ENCODE measurements at regions not wholly inside any gene's neighbourhood (a gene's known extent, or its start where the extent isn't known, plus 50 kb on each side); places are given as distances from the start of the nearest gene placed in this dataset.

- peak; percentile 20 for DNase-seq
- Histone ChIP-seq H3K4me3 (ENCODE audit: insufficient read depth in 1 of 2, low read depth in 1 of 2, low read length in 2 of 2) (no peak overlapping the region), H3K9me3 (ENCODE audit: control insufficient read depth, low read length) (no peaks in the 10 kb centered on the region), H3K27ac (ENCODE audit: low read length, poor library complexity, severe bottlenecking) (no peak overlapping the region), H2AK5ac (ENCODE audit: low read length, severe bottlenecking) (no peak overlapping the region), H2BK12ac (ENCODE audit: low read length in 2 of 2) (no peak overlapping the region), H3K23ac (ENCODE audit: low read length in 2 of 2) (no peak overlapping the region), H2BK15ac (ENCODE audit: low read depth, poor library complexity, severe bottlenecking) (no peak overlapping the region), H2BK120ac (ENCODE audit: low read depth, low read length) (no peak overlapping the region), H3K9ac (ENCODE audit: low read length) (no peak overlapping the region), H3K27me3 (ENCODE audit: control insufficient read depth in 1 of 2, insufficient read depth in 1 of 2, low read length in 2 of 2) (no peaks in the 10 kb centered on the region), H4K91ac (ENCODE audit: low read length) (no peak overlapping the region), H2AFZ (ENCODE audit: low read depth, low read length) (no peak overlapping the region), H3K14ac (ENCODE audit: low read length in 2 of 2) (no peak overlapping the region), H4K8ac (ENCODE audit: low read length) (no peak overlapping the region), H2BK5ac (ENCODE audit: low read depth, low read length, poor library complexity, severe bottlenecking) (no peak overlapping the region), H3K4ac (ENCODE audit: low read depth in 1 of 2, low read length in 2 of 2) (no peak overlapping the region), H3K4me1 (ENCODE audit: control insufficient read depth, insufficient read depth, low read depth, low read length) (peaks cover 2% of the 10 kb centered on the region), H3K4me2 (ENCODE audit: low read length, poor library complexity, severe bottlenecking) (no peak overlapping the region), H3K18ac (ENCODE audit: low read depth in 1 of 2, low read length in 2 of 2) (no peak overlapping the region), H3K36me3 (ENCODE audit: control insufficient read depth in 1 of 2, insufficient read depth in 2 of 2, low read depth in 1 of 2, low read length in 2 of 2) (no peaks in the 10 kb centered on the region), H3K79me1 (replicated peaks; ENCODE audit: low read length, poor library complexity, severe bottlenecking) (no peaks in the 10 kb centered on the region)
- 79% methylated on average over 3 of the region's 3 CpGs for WGBS
Measured at GRCh38 chr20:10954908-10955580, 281.2 kb upstream of the JAG1 start.

DNA sequence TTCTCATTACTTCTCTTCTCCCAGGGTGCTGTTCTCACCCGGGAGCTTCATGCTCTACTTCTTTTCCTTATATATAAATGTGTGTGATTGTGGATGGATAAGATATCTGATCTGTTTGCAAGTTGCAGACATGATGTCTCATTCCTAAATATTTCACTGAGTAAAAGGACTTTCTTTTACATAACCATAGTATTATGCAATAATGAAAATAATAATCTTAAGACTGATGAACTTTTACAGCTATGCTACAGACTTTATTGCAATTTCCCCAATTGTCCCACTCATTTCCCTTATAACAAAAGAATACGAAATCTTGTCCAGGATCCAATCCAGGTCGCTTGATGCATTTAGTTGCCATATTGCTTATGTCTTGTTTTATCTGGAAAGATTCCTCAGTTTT, 284.5 kb upstream of the JAG1 start:
- Histone ChIP-seq H2AFZ (ENCODE audit: low read depth, low read length) (no peak overlapping the region), H3K18ac (ENCODE audit: low read depth in 1 of 2, low read length in 2 of 2) (no peak overlapping the region), H3K27ac (ENCODE audit: low read length, poor library complexity, severe bottlenecking) (no peak overlapping the region), H3K9ac (ENCODE audit: low read length) (no peak overlapping the region), H3K4ac (ENCODE audit: low read depth in 1 of 2, low read length in 2 of 2) (no peak overlapping the region), H3K14ac (ENCODE audit: low read length in 2 of 2) (no peak overlapping the region), H3K4me3 (ENCODE audit: insufficient read depth in 1 of 2, low read depth in 1 of 2, low read length in 2 of 2) (no peak overlapping the region), H3K79me1 (replicated peaks; ENCODE audit: low read length, poor library complexity, severe bottlenecking) (no peaks in the 10 kb centered on the region), H2BK12ac (ENCODE audit: low read length in 2 of 2) (no peak overlapping the region), H3K4me2 (ENCODE audit: low read length, poor library complexity, severe bottlenecking) (no peak overlapping the region), H4K8ac (ENCODE audit: low read length) (no peak overlapping the region), H4K91ac (ENCODE audit: low read length) (no peak overlapping the region), H2BK15ac (ENCODE audit: low read depth, poor library complexity, severe bottlenecking) (no peak overlapping the region), H3K27me3 (ENCODE audit: control insufficient read depth in 1 of 2, insufficient read depth in 1 of 2, low read length in 2 of 2) (no peaks in the 10 kb centered on the region), H2BK5ac (ENCODE audit: low read depth, low read length, poor library complexity, severe bottlenecking) (no peak overlapping the region), H3K9me3 (ENCODE audit: control insufficient read depth, low read length) (no peaks in the 10 kb centered on the region), H2AK5ac (ENCODE audit: low read length, severe bottlenecking) (no peak overlapping the region), H3K23ac (ENCODE audit: low read length in 2 of 2) (no peak overlapping the region), H3K4me1 (ENCODE audit: control insufficient read depth, insufficient read depth, low read depth, low read length) (no peaks in the 10 kb centered on the region), H2BK120ac (ENCODE audit: low read depth, low read length) (no peak overlapping the region), H3K36me3 (ENCODE audit: control insufficient read depth in 1 of 2, insufficient read depth in 2 of 2, low read depth in 1 of 2, low read length in 2 of 2) (no peaks in the 10 kb centered on the region)
- no peak for DNase-seq
- WGBS, result 87% methylated on average over 2 of the region's 3 CpGs

- Histone ChIP-seq H3K27me3 (ENCODE audit: control insufficient read depth in 1 of 2, insufficient read depth in 1 of 2, low read length in 2 of 2) (peaks cover 0 to 3% of the 10 kb centered on the region in 2 experiments), H2AFZ (ENCODE audit: low read depth, low read length) (no peak overlapping the region), H3K79me1 (replicated peaks; ENCODE audit: low read length, poor library complexity, severe bottlenecking) (no peaks in the 10 kb centered on the region), H2BK5ac (ENCODE audit: low read depth, low read length, poor library complexity, severe bottlenecking) (no peak overlapping the region), H3K4ac (ENCODE audit: low read depth in 1 of 2, low read length in 2 of 2) (no peak overlapping the region), H3K23ac (ENCODE audit: low read length in 2 of 2) (no peak overlapping the region), H2BK12ac (ENCODE audit: low read length in 2 of 2) (no peak overlapping the region), H3K9ac (ENCODE audit: low read length) (no peak overlapping the region), H3K4me1 (ENCODE audit: control insufficient read depth, insufficient read depth, low read depth, low read length) (no peaks in the 10 kb centered on the region), H3K36me3 (ENCODE audit: control insufficient read depth in 1 of 2, insufficient read depth in 2 of 2, low read depth in 1 of 2, low read length in 2 of 2) (no peaks in the 10 kb centered on the region), H2BK15ac (ENCODE audit: low read depth, poor library complexity, severe bottlenecking) (no peak overlapping the region), H3K14ac (ENCODE audit: low read length in 2 of 2) (no peak overlapping the region), H3K9me3 (ENCODE audit: control insufficient read depth, low read length) (no peaks in the 10 kb centered on the region), H3K18ac (ENCODE audit: low read depth in 1 of 2, low read length in 2 of 2) (no peak overlapping the region), H3K4me2 (ENCODE audit: low read length, poor library complexity, severe bottlenecking) (no peak overlapping the region), H2AK5ac (ENCODE audit: low read length, severe bottlenecking) (no peak overlapping the region), H3K4me3 (ENCODE audit: insufficient read depth in 1 of 2, low read depth in 1 of 2, low read length in 2 of 2) (no peak overlapping the region), H2BK120ac (ENCODE audit: low read depth, low read length) (no peak overlapping the region), H4K91ac (ENCODE audit: low read length) (no peak overlapping the region), H4K8ac (ENCODE audit: low read length) (no peak overlapping the region), H3K27ac (ENCODE audit: low read length, poor library complexity, severe bottlenecking) (no peak overlapping the region)
- DNase-seq, result no peak
- WGBS, result 97% methylated on average over 2 of the region's 2 CpGs
Measured at GRCh38 chr20:10960416-10960815, 286.6 kb upstream of the JAG1 start.

GRCh38 chr20:10961651-10962288, 288.0 kb upstream of the JAG1 start:
- Histone ChIP-seq H2BK15ac (ENCODE audit: low read depth, poor library complexity, severe bottlenecking) (no peak overlapping the region), H3K14ac (ENCODE audit: low read length in 2 of 2) (no peak overlapping the region), H3K4me2 (ENCODE audit: low read length, poor library complexity, severe bottlenecking) (no peak overlapping the region), H3K36me3 (ENCODE audit: control insufficient read depth in 1 of 2, insufficient read depth in 2 of 2, low read depth in 1 of 2, low read length in 2 of 2) (no peaks in the 10 kb centered on the region), H3K27ac (ENCODE audit: low read length, poor library complexity, severe bottlenecking) (no peak overlapping the region), H3K23ac (ENCODE audit: low read length in 2 of 2) (no peak overlapping the region), H3K18ac (ENCODE audit: low read depth in 1 of 2, low read length in 2 of 2) (no peak overlapping the region), H3K27me3 (ENCODE audit: control insufficient read depth in 1 of 2, insufficient read depth in 1 of 2, low read length in 2 of 2) (peaks cover 0 to 3% of the 10 kb centered on the region in 2 experiments), H3K4me3 (ENCODE audit: insufficient read depth in 1 of 2, low read depth in 1 of 2, low read length in 2 of 2) (no peak overlapping the region), H2AFZ (ENCODE audit: low read depth, low read length) (no peak overlapping the region), H3K4ac (ENCODE audit: low read depth in 1 of 2, low read length in 2 of 2) (no peak overlapping the region), H4K8ac (ENCODE audit: low read length) (no peak overlapping the region), H2BK5ac (ENCODE audit: low read depth, low read length, poor library complexity, severe bottlenecking) (no peak overlapping the region), H3K79me1 (replicated peaks; ENCODE audit: low read length, poor library complexity, severe bottlenecking) (no peaks in the 10 kb centered on the region), H2BK120ac (ENCODE audit: low read depth, low read length) (no peak overlapping the region), H4K91ac (ENCODE audit: low read length) (no peak overlapping the region), H3K9ac (ENCODE audit: low read length) (no peak overlapping the region), H2BK12ac (ENCODE audit: low read length in 2 of 2) (no peak overlapping the region), H2AK5ac (ENCODE audit: low read length, severe bottlenecking) (no peak overlapping the region), H3K9me3 (ENCODE audit: control insufficient read depth, low read length) (no peaks in the 10 kb centered on the region), H3K4me1 (ENCODE audit: control insufficient read depth, insufficient read depth, low read depth, low read length) (no peaks in the 10 kb centered on the region)
- WGBS, result 81% methylated on average over 1 of the region's 1 CpG
- no peak for DNase-seq

Data from mesenchymal stem cell (in vitro differentiated cells and primary cell).